Liver (tissue), 8 donors: ENCODE measurements at regions not wholly inside any gene's neighbourhood (a gene's known extent, or its start where the extent isn't known, plus 50 kb on each side); places are given as distances from the start of the nearest gene placed in this dataset.

Experiments used
- DNase-seq: peaks from one replicate; pipeline ENCODE4 v3.0.0-alpha.2; 2017; ENCODE audit warnings: low spot score
- H3K27ac ChIP-seq, 2 donors: one replicate each; pipeline ENCODE4 v1.7.0; 2013; ENCODE audit warnings: inconsistent platforms in 2 of 2, low read length in 2 of 2, control low read depth in 1 of 2, low read depth in 1 of 2, mild to moderate bottlenecking in 1 of 2
- H3K27me3 ChIP-seq, 4 donors: one replicate each; pipeline versions ENCODE4 v1.6.1 to v1.7.0; 2013; ENCODE audit warnings: low read length in 3 of 4, inconsistent platforms in 1 of 4, mild to moderate bottlenecking in 1 of 4, moderate library complexity in 1 of 4; ENCODE audit not compliant: control insufficient read depth in 4 of 4, insufficient read depth in 4 of 4
- H3K36me3 ChIP-seq, 4 donors: one replicate each; pipeline versions ENCODE4 v1.6.1 to v1.7.0; 2013; ENCODE audit warnings: low read length in 3 of 4, mild to moderate bottlenecking in 3 of 4, low read depth in 1 of 4, moderate library complexity in 1 of 4; ENCODE audit not compliant: control insufficient read depth in 4 of 4, insufficient read depth in 3 of 4
- H3K4me1 ChIP-seq, 4 donors: one replicate each; pipeline versions ENCODE4 v1.6.1 to v1.7.0; 2013; ENCODE audit warnings: low read length in 3 of 4, mild to moderate bottlenecking in 3 of 4, moderate library complexity in 1 of 4; ENCODE audit not compliant: control insufficient read depth in 4 of 4, insufficient read depth in 4 of 4
- H3K4me3 ChIP-seq, 3 donors: one replicate each; pipeline versions ENCODE4 v1.6.1 to v1.7.0; 2013; ENCODE audit warnings: low read length in 3 of 3, control low read depth in 1 of 3, low read depth in 1 of 3, mild to moderate bottlenecking in 1 of 3
- H3K9ac ChIP-seq, 2 donors: one replicate each; pipeline ENCODE4 v1.7.0; 2013; ENCODE audit warnings: low read length in 2 of 2, mild to moderate bottlenecking in 2 of 2, moderate library complexity in 2 of 2, control low read depth in 1 of 2, low read depth in 1 of 2
- H3K9me3 ChIP-seq, 4 donors: one replicate each; pipeline versions ENCODE4 v1.6.1 to v1.7.0; 2013; ENCODE audit warnings: low read length in 3 of 4; ENCODE audit not compliant: control insufficient read depth in 4 of 4
- EGR1 ChIP-seq, 2 donors: IDR thresholded peaks; 2 replicates each; pipeline ENCODE4 v1.6.1; 2016 to 2018; ENCODE audit warnings: antibody characterized with exemption in 2 of 2, low read depth in 2 of 2
- FOXA1 ChIP-seq: IDR thresholded peaks from 2 replicates; pipeline ENCODE4 v1.6.1; 2016; ENCODE audit warnings: antibody characterized with exemption
- FOXA2 ChIP-seq: IDR thresholded peaks from 2 replicates; pipeline ENCODE4 v1.6.1; 2016; ENCODE audit warnings: antibody characterized with exemption
- GABPA ChIP-seq, 2 donors: IDR thresholded peaks in 1 of 2; conservative IDR thresholded peaks in 1 of 2; 2 replicates each; pipeline ENCODE4 v1.6.1; 2016; ENCODE audit warnings: antibody characterized with exemption in 2 of 2, mild to moderate bottlenecking in 1 of 2, moderate library complexity in 1 of 2
- HNF4A ChIP-seq, 2 donors: conservative IDR thresholded peaks; 2 replicates each; pipeline ENCODE4 v1.6.1; 2016; ENCODE audit warnings: antibody characterized with exemption in 2 of 2, mild to moderate bottlenecking in 2 of 2
- HNF4G ChIP-seq: IDR thresholded peaks from 2 replicates; pipeline ENCODE4 v1.6.1; 2016; ENCODE audit warnings: antibody characterized with exemption
- JUND ChIP-seq, 2 donors: IDR thresholded peaks; 2 replicates each; pipeline ENCODE4 v1.6.1; 2016; ENCODE audit warnings: antibody characterized with exemption in 2 of 2
- NR2F2 ChIP-seq: IDR thresholded peaks from 2 replicates; pipeline ENCODE4 v1.6.1; 2016; ENCODE audit warnings: antibody characterized with exemption
- RAD21 ChIP-seq, 2 donors: IDR thresholded peaks; 2 replicates each; pipeline ENCODE4 v1.6.1; 2016; ENCODE audit warnings: antibody characterized with exemption in 2 of 2, mild to moderate bottlenecking in 2 of 2
- REST ChIP-seq: IDR thresholded peaks from 2 replicates; pipeline ENCODE4 v1.6.1; 2016; ENCODE audit warnings: antibody characterized with exemption, mild to moderate bottlenecking
- RXRA ChIP-seq, 2 donors: IDR thresholded peaks; 2 replicates each; pipeline ENCODE4 v1.6.1; 2017 to 2018; ENCODE audit warnings: antibody characterized with exemption in 2 of 2, mild to moderate bottlenecking in 1 of 2
- SP1 ChIP-seq: IDR thresholded peaks from 2 replicates; pipeline ENCODE4 v1.6.1; 2018; ENCODE audit warnings: antibody characterized with exemption, mild to moderate bottlenecking
- TAF1 ChIP-seq: conservative IDR thresholded peaks from 2 replicates; pipeline ENCODE4 v1.6.1; 2016; ENCODE audit warnings: antibody characterized with exemption, mild to moderate bottlenecking
- YY1 ChIP-seq: IDR thresholded peaks from 2 replicates; pipeline ENCODE4 v1.6.1; 2016; ENCODE audit warnings: antibody characterized with exemption, mild to moderate bottlenecking
- ZBTB33 ChIP-seq: IDR thresholded peaks from 2 replicates; pipeline ENCODE4 v1.6.1; 2016; ENCODE audit warnings: antibody characterized with exemption
- WGBS: extraction: QIAGEN DNeasy Blood & Tissue Kit; methylation state at CpG from one replicate; pipeline ENCODE4 v1.1.7; 2013; 5-methylcytosine and 5-hydroxymethylcytosine counted together
- TF ChIP-seq, protein P1 (sequence below): IDR thresholded peaks from 2 replicates; pipeline ENCODE4 v1.6.1; 2016; ENCODE audit warnings: antibody characterized with exemption
- TF ChIP-seq, protein P2 (sequence below): fragments of 150-350 bp; IDR thresholded peaks from 2 replicates; pipeline ENCODE4 v1.5.1; 2017; ENCODE audit warnings: improper control_type of control experiment, low read depth, low read length; ENCODE audit not compliant: missing input control
- TF ChIP-seq, protein P3 (sequence below): IDR thresholded peaks from 2 replicates; pipeline ENCODE4 v1.6.1; 2016; ENCODE audit warnings: antibody characterized with exemption
- donor health status: healthy.
- donor health status: healthy.
- donor health status: healthy.
- donor health status: healthy.
- donor health status: healthy.

DNA sequence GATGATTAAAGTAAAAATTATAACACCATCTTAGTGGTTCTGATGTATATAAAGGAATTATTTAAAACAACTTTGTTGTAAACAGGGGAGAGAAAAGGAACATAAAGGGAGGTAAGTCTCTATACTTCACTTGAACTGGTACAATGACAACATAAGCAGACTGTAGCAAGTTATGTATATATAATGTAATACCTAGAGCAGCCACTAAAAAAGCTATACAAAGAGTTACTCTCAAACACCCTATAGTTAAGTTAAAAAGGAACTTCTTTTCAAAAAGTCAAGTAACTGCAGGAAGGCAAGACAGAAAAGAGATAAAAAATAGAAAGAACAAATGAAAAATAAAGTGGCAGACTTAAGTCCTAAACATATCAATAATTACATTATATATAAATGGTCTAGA is 82.3 kb downstream of the ZNF503 start:
- Histone ChIP-seq H3K9me3 (no peaks in the 10 kb centered on the region), H3K9ac (no peak overlapping the region), H3K36me3 (no peaks in the 10 kb centered on the region), H3K4me3 (no peak overlapping the region), H3K27me3 (no peaks in the 10 kb centered on the region), H3K4me1 (no peaks in the 10 kb centered on the region), H3K27ac (no peak overlapping the region)
- no peak for TF ChIP-seq HNF4A (conservative IDR thresholded peaks at IDR 0.05)
- TF ChIP-seq, protein P1, sequence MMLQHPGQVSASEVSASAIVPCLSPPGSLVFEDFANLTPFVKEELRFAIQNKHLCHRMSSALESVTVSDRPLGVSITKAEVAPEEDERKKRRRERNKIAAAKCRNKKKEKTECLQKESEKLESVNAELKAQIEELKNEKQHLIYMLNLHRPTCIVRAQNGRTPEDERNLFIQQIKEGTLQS, result no peak
- no peak for TF ChIP-seq NR2F2
- TF ChIP-seq FOXA2, result no peak
- TF ChIP-seq JUND (IDR thresholded peaks at IDR 0.05), result no peak
- TF ChIP-seq GABPA (IDR thresholded peaks at IDR 0.05 in 1 of 2, conservative IDR thresholded peaks at IDR 0.05 in 1 of 2), result no peak
- no peak for TF ChIP-seq FOXA1
- no peak for TF ChIP-seq HNF4G
- no peak for TF ChIP-seq SP1
- TF ChIP-seq, protein P2, sequence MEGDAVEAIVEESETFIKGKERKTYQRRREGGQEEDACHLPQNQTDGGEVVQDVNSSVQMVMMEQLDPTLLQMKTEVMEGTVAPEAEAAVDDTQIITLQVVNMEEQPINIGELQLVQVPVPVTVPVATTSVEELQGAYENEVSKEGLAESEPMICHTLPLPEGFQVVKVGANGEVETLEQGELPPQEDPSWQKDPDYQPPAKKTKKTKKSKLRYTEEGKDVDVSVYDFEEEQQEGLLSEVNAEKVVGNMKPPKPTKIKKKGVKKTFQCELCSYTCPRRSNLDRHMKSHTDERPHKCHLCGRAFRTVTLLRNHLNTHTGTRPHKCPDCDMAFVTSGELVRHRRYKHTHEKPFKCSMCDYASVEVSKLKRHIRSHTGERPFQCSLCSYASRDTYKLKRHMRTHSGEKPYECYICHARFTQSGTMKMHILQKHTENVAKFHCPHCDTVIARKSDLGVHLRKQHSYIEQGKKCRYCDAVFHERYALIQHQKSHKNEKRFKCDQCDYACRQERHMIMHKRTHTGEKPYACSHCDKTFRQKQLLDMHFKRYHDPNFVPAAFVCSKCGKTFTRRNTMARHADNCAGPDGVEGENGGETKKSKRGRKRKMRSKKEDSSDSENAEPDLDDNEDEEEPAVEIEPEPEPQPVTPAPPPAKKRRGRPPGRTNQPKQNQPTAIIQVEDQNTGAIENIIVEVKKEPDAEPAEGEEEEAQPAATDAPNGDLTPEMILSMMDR, result no peak
- no peak for TF ChIP-seq REST
- TF ChIP-seq, protein P3, sequence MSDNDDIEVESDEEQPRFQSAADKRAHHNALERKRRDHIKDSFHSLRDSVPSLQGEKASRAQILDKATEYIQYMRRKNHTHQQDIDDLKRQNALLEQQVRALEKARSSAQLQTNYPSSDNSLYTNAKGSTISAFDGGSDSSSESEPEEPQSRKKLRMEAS, result no peak
- no peak for TF ChIP-seq RAD21 (IDR thresholded peaks at IDR 0.05)
- no peak for TF ChIP-seq ZBTB33
- no peak for TF ChIP-seq TAF1
- no peak for TF ChIP-seq YY1
- no peak for TF ChIP-seq EGR1 (IDR thresholded peaks at IDR 0.05; ENCODE audit: low read depth in 2 of 2)
- no peak for TF ChIP-seq RXRA (IDR thresholded peaks at IDR 0.05)
- no peak for DNase-seq

GRCh38 chr10:75314570-75314969 is 78.8 kb upstream of the COMTD1 start:
- no peak for TF ChIP-seq JUND (IDR thresholded peaks at IDR 0.05)
- no peak for TF ChIP-seq ZBTB33
- no peak for TF ChIP-seq YY1
- TF ChIP-seq RXRA (IDR thresholded peaks at IDR 0.05), result no peak
- TF ChIP-seq NR2F2, result no peak
- TF ChIP-seq, protein P1, result no peak
- TF ChIP-seq EGR1 (IDR thresholded peaks at IDR 0.05; ENCODE audit: low read depth in 2 of 2), result no peak
- TF ChIP-seq SP1, result no peak
- no peak for DNase-seq
- Histone ChIP-seq H3K4me1 (no peaks in the 10 kb centered on the region), H3K36me3 (no peaks in the 10 kb centered on the region), H3K4me3 (no peak overlapping the region), H3K27ac (no peak overlapping the region), H3K9ac (no peak overlapping the region), H3K9me3 (peaks cover 0 to 2% (median 0%) of the 10 kb centered on the region in 4 donors), H3K27me3 (no peaks in the 10 kb centered on the region)
- 90% methylated on average over 1 of the region's 1 CpG for WGBS
